IMR-90 (cell line): ENCODE measurements at regions not wholly inside any gene's neighbourhood (a gene's known extent, or its start where the extent isn't known, plus 50 kb on each side); places are given as distances from the start of the nearest gene placed in this dataset.

ENCODE experiments used
- ATAC-seq: fragments of 200-7000 bp; cut with Tn5 transposase; 2 replicates; pipeline ENCODE4 v1.9.1; 2020; ENCODE audit warnings: low read depth, mild to moderate bottlenecking, moderate library complexity
- BruUV-seq: library from RNA; stranded (reverse); fragments of 400-500 nt; replicated peaks from 2 replicates; lab custom pipeline; 2021; lab: Mats Ljungman, UMichigan
- CTCF ChIA-PET: fragments of 300-600 bp; formaldehyde crosslinking; extraction: SDS; loops from one replicate; lab custom pipeline; 2021; ENCODE audit warnings: antibody characterized with exemption; lab: Yijun Ruan, JAX
- POLR2A ChIA-PET: fragments of 300-600 bp; sonication (Branson Sonifier 250); formaldehyde crosslinking; loops from one replicate; lab custom pipeline; 2022; ENCODE audit warnings: antibody characterized with exemption; ENCODE audit not compliant: unreplicated experiment; lab: Charles Lee
- DNase-seq: peaks from one replicate; pipeline ENCODE4 v3.0.0; 2013
- H2AFZ ChIP-seq: replicated peaks from 2 replicates; pipeline ENCODE3; 2013; ENCODE audit warnings: low read length, mild to moderate bottlenecking; ENCODE audit not compliant: poor library complexity
- H2AK5ac ChIP-seq: 2 replicates; pipeline ENCODE4 v1.6.1; 2013; ENCODE audit warnings: low read depth, low read length, inconsistent platforms
- H2AK9ac ChIP-seq: replicated peaks from 2 replicates; pipeline ENCODE3; 2013; ENCODE audit warnings: mild to moderate bottlenecking, low read depth, low read length, moderate library complexity; ENCODE audit not compliant: poor library complexity
- H2BK120ac ChIP-seq: 2 replicates; pipeline ENCODE4 v1.6.1; 2013; ENCODE audit warnings: low read depth, low read length, inconsistent platforms
- H2BK15ac ChIP-seq: 3 replicates; pipeline ENCODE4 v1.6.1; 2013; ENCODE audit warnings: low read depth, low read length, inconsistent platforms
- H2BK20ac ChIP-seq: 2 replicates; pipeline ENCODE4 v1.6.1; 2013; ENCODE audit warnings: low read depth, mild to moderate bottlenecking, inconsistent platforms, low read length, moderate library complexity
- H2BK5ac ChIP-seq: 2 replicates; pipeline ENCODE4 v1.6.1; 2013; ENCODE audit warnings: mild to moderate bottlenecking, low read depth, low read length, inconsistent platforms; ENCODE audit not compliant: poor library complexity, severe bottlenecking
- H3K14ac ChIP-seq: replicated peaks from 2 replicates; pipeline ENCODE4 v1.6.1; 2013; ENCODE audit warnings: low read depth, low read length, inconsistent platforms
- H3K18ac ChIP-seq: 2 replicates; pipeline ENCODE4 v1.6.1; 2013; ENCODE audit warnings: low read depth, low read length, control low read depth
- H3K23ac ChIP-seq: 2 replicates; pipeline ENCODE4 v1.6.1; 2013; ENCODE audit warnings: low read depth, low read length, inconsistent platforms
- H3K27ac ChIP-seq: 2 replicates; pipeline ENCODE4 v1.5.1; 2013; ENCODE audit warnings: mild to moderate bottlenecking, control low read depth, low read length; ENCODE audit not compliant: insufficient read depth
- H3K27me3 ChIP-seq: 2 replicates; pipeline ENCODE4 v1.6.1; 2013; ENCODE audit warnings: low read length; ENCODE audit not compliant: control insufficient read depth, insufficient read depth
- H3K36me3 ChIP-seq: 2 replicates; pipeline ENCODE4 v1.6.1; 2013; ENCODE audit warnings: low read length, mixed read lengths; ENCODE audit not compliant: control insufficient read depth, insufficient read depth
- H3K4ac ChIP-seq: 2 replicates; pipeline ENCODE4 v1.6.1; 2013; ENCODE audit warnings: low read depth, low read length, inconsistent platforms
- H3K4me1 ChIP-seq: 2 replicates; pipeline ENCODE4 v1.6.1; 2013; ENCODE audit warnings: low read length, mixed read lengths; ENCODE audit not compliant: control insufficient read depth, insufficient read depth
- H3K4me2 ChIP-seq: 2 replicates; pipeline ENCODE4 v1.6.1; 2013; ENCODE audit warnings: low read depth, mild to moderate bottlenecking, control low read depth, low read length, moderate library complexity
- H3K4me3 ChIP-seq: 2 replicates; pipeline ENCODE4 v1.5.1; 2013; ENCODE audit warnings: low read depth, mild to moderate bottlenecking, control low read depth, low read length, moderate library complexity; ENCODE audit not compliant: insufficient read depth
- H3K56ac ChIP-seq: 2 replicates; pipeline ENCODE4 v1.6.1; 2013; ENCODE audit warnings: low read length, inconsistent platforms; ENCODE audit not compliant: insufficient read depth; ENCODE audit errors: extremely low read depth
- H3K79me1 ChIP-seq, 2 experiments: 2 replicates each; pipeline ENCODE4 v1.6.1; 2013; ENCODE audit warnings: low read length in 2 of 2, inconsistent platforms in 1 of 2, low read depth in 1 of 2
- H3K9ac ChIP-seq: 2 replicates; pipeline ENCODE4 v1.6.1; 2013; ENCODE audit warnings: low read depth, low read length, control low read depth
- H3K9me1 ChIP-seq: 2 replicates; pipeline ENCODE4 v1.6.1; 2013; ENCODE audit warnings: low read length, inconsistent platforms; ENCODE audit not compliant: insufficient read depth
- H3K9me3 ChIP-seq: 2 replicates; pipeline ENCODE4 v1.6.1; 2013; ENCODE audit warnings: low read length; ENCODE audit not compliant: control insufficient read depth, insufficient read depth
- H4K20me1 ChIP-seq: 2 replicates; pipeline ENCODE4 v1.6.1; 2013; ENCODE audit warnings: low read length, inconsistent platforms; ENCODE audit not compliant: insufficient read depth
- H4K5ac ChIP-seq: 2 replicates; pipeline ENCODE4 v1.6.1; 2013; ENCODE audit warnings: mild to moderate bottlenecking, low read depth, low read length, control low read depth
- H4K8ac ChIP-seq, 2 experiments: 2 replicates each; pipeline ENCODE4 v1.6.1; 2013; ENCODE audit warnings: low read depth in 2 of 2, low read length in 2 of 2, control low read depth in 1 of 2, inconsistent platforms in 1 of 2
- H4K91ac ChIP-seq: 2 replicates; pipeline ENCODE4 v1.6.1; 2013; ENCODE audit warnings: low read depth, low read length, inconsistent platforms; ENCODE audit not compliant: insufficient read depth
- BHLHE40 ChIP-seq: fragments of 150-350 bp; IDR thresholded peaks from 2 replicates; pipeline ENCODE4 v1.6.1; 2016; ENCODE audit warnings: mild to moderate bottlenecking, low read depth, low read length
- CEBPB ChIP-seq: IDR thresholded peaks from 2 replicates; pipeline ENCODE4 v1.6.1; 2012; ENCODE audit warnings: low read depth, low read length, improper control_type of control experiment
- CHD1 ChIP-seq: IDR thresholded peaks from 2 replicates; pipeline ENCODE4 v1.6.1; 2012; ENCODE audit warnings: low read depth, low read length, improper control_type of control experiment
- FOS ChIP-seq: fragments of 150-350 bp; IDR thresholded peaks from 2 replicates; pipeline ENCODE4 v1.6.1; 2016; ENCODE audit warnings: low read depth, low read length
- MAFK ChIP-seq: IDR thresholded peaks from 2 replicates; pipeline ENCODE4 v1.6.1; 2012; ENCODE audit warnings: low read depth, low read length, improper control_type of control experiment
- MAZ ChIP-seq: IDR thresholded peaks from 2 replicates; pipeline ENCODE4 v1.6.1; 2012; ENCODE audit warnings: low read depth, mild to moderate bottlenecking, low read length, improper control_type of control experiment, moderate library complexity, borderline replicate concordance
- MXI1 ChIP-seq: IDR thresholded peaks from 2 replicates; pipeline ENCODE4 v1.6.1; 2012; ENCODE audit warnings: low read depth, mild to moderate bottlenecking, low read length, moderate library complexity, borderline replicate concordance
- NFE2L2 ChIP-seq: fragments of 150-350 bp; IDR thresholded peaks from 2 replicates; pipeline ENCODE4 v1.6.1; 2016; ENCODE audit warnings: low read depth, mild to moderate bottlenecking, low read length
- RAD21 ChIP-seq: IDR thresholded peaks from 2 replicates; pipeline ENCODE4 v1.6.1; 2012; ENCODE audit warnings: low read length, improper control_type of control experiment
- RCOR1 ChIP-seq: IDR thresholded peaks from 2 replicates; pipeline ENCODE4 v1.6.1; 2012; ENCODE audit warnings: mild to moderate bottlenecking, low read length, improper control_type of control experiment; ENCODE audit not compliant: insufficient replicate concordance
- RFX5 ChIP-seq: IDR thresholded peaks from 2 replicates; pipeline ENCODE4 v1.8.0; 2012; ENCODE audit warnings: low read depth, mild to moderate bottlenecking, low read length, moderate library complexity
- SMC3 ChIP-seq: fragments of 150-350 bp; IDR thresholded peaks from 2 replicates; pipeline ENCODE4 v1.6.1; 2016; ENCODE audit warnings: low read depth, mild to moderate bottlenecking, antibody characterized with exemption, low read length, moderate library complexity
- WGBS, 2 experiments: methylation state at CpG; one replicate each; pipeline versions ENCODE4 v1.1.5 to v1.1.7; 2013; ENCODE audit warnings: missing lambda C conversion rate in 2 of 2; ENCODE audit not compliant: insufficient read length in 1 of 2; ENCODE audit errors: extremely low coverage in 2 of 2; 5-methylcytosine and 5-hydroxymethylcytosine counted together
- dilution Hi-C: fragments of 300-500 bp; cut with HindIII; formaldehyde crosslinking; loops from one replicate; pipeline ENCODE4 v1.14.3; 2018; ENCODE audit warnings: low sequenced_read_pairs; ENCODE audit not compliant: unreplicated experiment
- in situ Hi-C: fragments of 300-500 bp; cut with MboI; formaldehyde crosslinking; loops from 3 replicates; pipeline ENCODE4 v1.14.3; 2019; ENCODE audit warnings: low sequenced_read_pairs, inconsistent platforms, mixed read lengths
- intact Hi-C: fragments of 100-400 bp; cut with micrococcal nuclease; formaldehyde crosslinking; loops from 2 replicates; pipeline ENCODE4 v1.10.0; 2022
- TF ChIP-seq, protein P1 (sequence below): fragments of 150-350 bp; IDR thresholded peaks from 2 replicates; pipeline ENCODE4 v1.6.1; 2017; ENCODE audit warnings: mild to moderate bottlenecking, antibody characterized with exemption, low read length, low read depth
- TF ChIP-seq, protein P2 (sequence below): fragments of 150-350 bp; IDR thresholded peaks from 2 replicates; pipeline ENCODE4 v1.6.1; 2016; ENCODE audit warnings: low read depth, mild to moderate bottlenecking, low read length, moderate library complexity, borderline replicate concordance
- TF ChIP-seq, protein P3 (sequence below): conservative IDR thresholded peaks from 2 replicates; pipeline ENCODE4 v1.5.1; 2012; ENCODE audit warnings: mild to moderate bottlenecking, low read depth, low read length, improper control_type of control experiment

DNA sequence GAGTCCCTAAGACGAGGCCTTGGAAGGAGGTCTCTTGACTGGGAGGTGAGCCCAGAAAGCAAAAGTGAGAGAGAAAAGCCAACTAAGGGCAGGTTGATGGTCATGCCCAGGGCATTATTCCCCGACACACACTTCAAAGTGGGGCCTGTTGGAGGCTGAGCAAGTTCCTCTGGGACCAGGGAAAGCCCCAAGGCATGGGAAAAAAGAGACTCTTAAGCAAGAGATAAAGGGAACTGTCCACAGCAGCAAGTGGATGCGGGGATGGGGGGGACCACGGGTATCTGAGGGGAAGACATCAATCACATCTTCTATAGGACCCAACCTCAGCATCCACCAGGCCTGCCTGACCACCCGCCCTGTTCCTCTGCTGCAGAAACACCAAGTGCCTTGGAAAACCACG, 119.9 kb upstream of the MAFB start:
- Histone ChIP-seq H2BK15ac (no peak overlapping the region), H3K9ac (no peak overlapping the region), H3K9me3 (no peaks in the 10 kb centered on the region), H3K56ac (no peak overlapping the region), H3K4me1 (no peaks in the 10 kb centered on the region), H3K36me3 (no peaks in the 10 kb centered on the region), H3K18ac (no peak overlapping the region), H3K9me1 (0 out of 2 replicates have a peak, but pooled peaks cover 3% of the 10 kb centered on the region), H4K20me1 (no peaks in the 10 kb centered on the region), H2BK5ac (no peak overlapping the region), H3K4me2 (no peak overlapping the region), H3K14ac (no peak overlapping the region), H3K79me1 (no peaks in the 10 kb centered on the region), H3K4me3 (no peak overlapping the region), H2BK20ac (no peak overlapping the region), H2AK9ac (no peak overlapping the region), H3K27me3 (peaks cover 17% of the 10 kb centered on the region; the same call in 1 of the 2 replicates), H2AK5ac (no peak overlapping the region), H4K8ac (no peak overlapping the region), H4K5ac (no peak overlapping the region), H2BK120ac (no peak overlapping the region), H2AFZ (no peak overlapping the region), H3K4ac (no peak overlapping the region), H4K91ac (no peak overlapping the region), H3K23ac (no peak overlapping the region), H3K27ac (no peak overlapping the region)
- no peak for DNase-seq
- intact Hi-C loops = no loop called here
- TF ChIP-seq BHLHE40 (no peak), CEBPB (no peak), RCOR1 (no peak), MAFK (no peak), MAZ (no peak), RFX5 (no peak), RAD21 (no peak), CHD1 (no peak), MXI1 (no peak), FOS (no peak), NFE2L2 (no peak), SMC3 (no peak)
- TF ChIP-seq, protein P1, sequence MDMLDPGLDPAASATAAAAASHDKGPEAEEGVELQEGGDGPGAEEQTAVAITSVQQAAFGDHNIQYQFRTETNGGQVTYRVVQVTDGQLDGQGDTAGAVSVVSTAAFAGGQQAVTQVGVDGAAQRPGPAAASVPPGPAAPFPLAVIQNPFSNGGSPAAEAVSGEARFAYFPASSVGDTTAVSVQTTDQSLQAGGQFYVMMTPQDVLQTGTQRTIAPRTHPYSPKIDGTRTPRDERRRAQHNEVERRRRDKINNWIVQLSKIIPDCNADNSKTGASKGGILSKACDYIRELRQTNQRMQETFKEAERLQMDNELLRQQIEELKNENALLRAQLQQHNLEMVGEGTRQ = no peak
- TF ChIP-seq, protein P2, sequence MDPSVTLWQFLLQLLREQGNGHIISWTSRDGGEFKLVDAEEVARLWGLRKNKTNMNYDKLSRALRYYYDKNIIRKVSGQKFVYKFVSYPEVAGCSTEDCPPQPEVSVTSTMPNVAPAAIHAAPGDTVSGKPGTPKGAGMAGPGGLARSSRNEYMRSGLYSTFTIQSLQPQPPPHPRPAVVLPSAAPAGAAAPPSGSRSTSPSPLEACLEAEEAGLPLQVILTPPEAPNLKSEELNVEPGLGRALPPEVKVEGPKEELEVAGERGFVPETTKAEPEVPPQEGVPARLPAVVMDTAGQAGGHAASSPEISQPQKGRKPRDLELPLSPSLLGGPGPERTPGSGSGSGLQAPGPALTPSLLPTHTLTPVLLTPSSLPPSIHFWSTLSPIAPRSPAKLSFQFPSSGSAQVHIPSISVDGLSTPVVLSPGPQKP = no peak
- TF ChIP-seq, protein P3, sequence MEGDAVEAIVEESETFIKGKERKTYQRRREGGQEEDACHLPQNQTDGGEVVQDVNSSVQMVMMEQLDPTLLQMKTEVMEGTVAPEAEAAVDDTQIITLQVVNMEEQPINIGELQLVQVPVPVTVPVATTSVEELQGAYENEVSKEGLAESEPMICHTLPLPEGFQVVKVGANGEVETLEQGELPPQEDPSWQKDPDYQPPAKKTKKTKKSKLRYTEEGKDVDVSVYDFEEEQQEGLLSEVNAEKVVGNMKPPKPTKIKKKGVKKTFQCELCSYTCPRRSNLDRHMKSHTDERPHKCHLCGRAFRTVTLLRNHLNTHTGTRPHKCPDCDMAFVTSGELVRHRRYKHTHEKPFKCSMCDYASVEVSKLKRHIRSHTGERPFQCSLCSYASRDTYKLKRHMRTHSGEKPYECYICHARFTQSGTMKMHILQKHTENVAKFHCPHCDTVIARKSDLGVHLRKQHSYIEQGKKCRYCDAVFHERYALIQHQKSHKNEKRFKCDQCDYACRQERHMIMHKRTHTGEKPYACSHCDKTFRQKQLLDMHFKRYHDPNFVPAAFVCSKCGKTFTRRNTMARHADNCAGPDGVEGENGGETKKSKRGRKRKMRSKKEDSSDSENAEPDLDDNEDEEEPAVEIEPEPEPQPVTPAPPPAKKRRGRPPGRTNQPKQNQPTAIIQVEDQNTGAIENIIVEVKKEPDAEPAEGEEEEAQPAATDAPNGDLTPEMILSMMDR = no peak
- dilution Hi-C loops = no loop called here
- BruUV-seq = no TSS peak
- in situ Hi-C loops = no loop called here
- ChIA-PET POLR2A (no interaction called here), CTCF (interaction anchor here (0.9 kb wide), 1 partner anchor 12 kb away, joined by 3 read pairs; no protein-coding TSS in a partner anchor)
- no peak for ATAC-seq
- WGBS, 2 experiments = 55% methylated on average over 2 of the region's 6 CpGs; no CpG with 5 or more reads in 1 of the 2 experiments
